ENCODE measurements at regions not wholly inside any gene's neighbourhood (a gene's known extent, or its start where the extent isn't known, plus 50 kb on each side); places are given as distances from the start of the nearest gene placed in this dataset.
"Not testable (repeated sequence)": the region's sequence is repeated elsewhere in the genome, so short reads cannot be mapped to it uniquely, and the experiment has no call there.

DNA sequence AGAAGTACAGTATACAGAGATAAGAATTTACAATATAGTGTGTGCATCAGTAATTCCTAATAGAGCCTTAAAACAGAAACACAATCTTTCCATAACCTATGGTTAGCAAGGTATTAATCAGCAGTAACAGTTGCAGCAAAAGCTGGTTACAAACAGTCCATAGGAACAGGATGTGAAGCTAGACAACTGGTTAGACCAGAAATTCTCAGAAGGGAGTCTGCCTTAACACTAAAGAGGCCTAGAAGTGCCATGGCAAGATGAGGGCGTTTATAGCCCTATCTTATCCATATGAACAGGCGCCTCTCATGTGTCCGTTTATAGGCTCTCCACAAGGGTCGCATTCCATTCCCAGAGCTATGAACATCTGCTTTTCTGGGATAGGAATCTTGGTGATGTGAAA is 450.1 kb downstream of the C12orf50 start:
- DNase-seq (ENCODE audit: low read depth, low spot score); H3K9me1 ChIP-seq (replicated peaks; ENCODE audit: control insufficient read depth, extremely low read depth, insufficient read depth, low read length); H3K4me1 ChIP-seq (ENCODE audit: control insufficient read depth, extremely low read depth, insufficient read depth, low read length); H2AFZ ChIP-seq (ENCODE audit: low read depth, low read length); H3K36me3 ChIP-seq (ENCODE audit: control insufficient read depth in 2 of 2, extremely low read depth in 1 of 2, insufficient read depth in 2 of 2, low read length in 2 of 2); dilution Hi-C loops (cut with MboI; ENCODE audit: extremely low pct_ligation_motif_present, low sequenced_read_pairs); H3K9ac ChIP-seq (replicated peaks; ENCODE audit: extremely low read depth, insufficient read depth, low read length); H4K20me1 ChIP-seq (replicated peaks; ENCODE audit: control insufficient read depth, extremely low read depth, insufficient read depth, low read length); H3K79me2 ChIP-seq (ENCODE audit: control insufficient read depth, insufficient read depth, low read length); FAIRE-seq; H3K4me3 ChIP-seq (replicated peaks in 1 of 3; ENCODE audit: insufficient read depth in 1 of 3, low read depth in 1 of 3, low read length in 3 of 3); H3K4me2 ChIP-seq (ENCODE audit: insufficient read depth, low read length); BruUV-seq (replicated peaks); H3K27me3 ChIP-seq (ENCODE audit: control insufficient read depth in 2 of 2, insufficient read depth in 2 of 2, low read length in 2 of 2); intact Hi-C loops (cut with micrococcal nuclease); POLR2A ChIA-PET; CTCF ChIA-PET; H3K9me3 ChIP-seq (replicated peaks; ENCODE audit: control insufficient read depth, insufficient read depth, low read length); H3K27ac ChIP-seq (ENCODE audit: insufficient read depth, low read depth, low read length): not testable (repeated sequence)

- Histone ChIP-seq H3K4me1 (ENCODE audit: control insufficient read depth, extremely low read depth, insufficient read depth, low read length) (no peaks in the 10 kb centered on the region), H3K79me2 (ENCODE audit: control insufficient read depth, insufficient read depth, low read length) (no peaks in the 10 kb centered on the region), H3K36me3 (ENCODE audit: control insufficient read depth in 2 of 2, extremely low read depth in 1 of 2, insufficient read depth in 2 of 2, low read length in 2 of 2) (no peaks in the 10 kb centered on the region), H2AFZ (ENCODE audit: low read depth, low read length) (no peak overlapping the region), H3K4me2 (ENCODE audit: insufficient read depth, low read length) (no peak overlapping the region), H3K27me3 (ENCODE audit: control insufficient read depth in 2 of 2, insufficient read depth in 2 of 2, low read length in 2 of 2) (no peaks in the 10 kb centered on the region), H3K9me1 (replicated peaks; ENCODE audit: control insufficient read depth, extremely low read depth, insufficient read depth, low read length) (no peaks in the 10 kb centered on the region), H3K4me3 (replicated peaks in 1 of 3; ENCODE audit: insufficient read depth in 1 of 3, low read depth in 1 of 3, low read length in 3 of 3) (no peak overlapping the region), H3K9ac (replicated peaks; ENCODE audit: extremely low read depth, insufficient read depth, low read length) (no peak overlapping the region), H4K20me1 (replicated peaks; ENCODE audit: control insufficient read depth, extremely low read depth, insufficient read depth, low read length) (no peaks in the 10 kb centered on the region), H3K9me3 (replicated peaks; ENCODE audit: control insufficient read depth, insufficient read depth, low read length) (no peaks in the 10 kb centered on the region), H3K27ac (ENCODE audit: insufficient read depth, low read depth, low read length) (no peak overlapping the region)
- ChIA-PET POLR2A (no interaction called here), CTCF (no interaction called here)
- TF ChIP-seq FOS (IDR thresholded peaks at IDR 0.05; ENCODE audit: borderline replicate concordance, insufficient read depth, low read length) (no peak), POLR2AphosphoS5 (IDR thresholded peaks at IDR 0.05; ENCODE audit: insufficient read depth, low read depth, low read length) (no peak), MAX (IDR thresholded peaks at IDR 0.05; ENCODE audit: insufficient read depth, insufficient read length) (no peak)
- intact Hi-C loops (cut with micrococcal nuclease) = no loop called here
- BruUV-seq (replicated peaks) = no TSS peak
- FAIRE-seq (no peak), DNase-seq (ENCODE audit: low read depth, low spot score) (no peak)
- dilution Hi-C loops (cut with MboI; ENCODE audit: extremely low pct_ligation_motif_present, low sequenced_read_pairs) = no loop called here
Observed at GRCh38 chr12:87575906-87576305, 453.3 kb downstream of the C12orf50 start.

DNA sequence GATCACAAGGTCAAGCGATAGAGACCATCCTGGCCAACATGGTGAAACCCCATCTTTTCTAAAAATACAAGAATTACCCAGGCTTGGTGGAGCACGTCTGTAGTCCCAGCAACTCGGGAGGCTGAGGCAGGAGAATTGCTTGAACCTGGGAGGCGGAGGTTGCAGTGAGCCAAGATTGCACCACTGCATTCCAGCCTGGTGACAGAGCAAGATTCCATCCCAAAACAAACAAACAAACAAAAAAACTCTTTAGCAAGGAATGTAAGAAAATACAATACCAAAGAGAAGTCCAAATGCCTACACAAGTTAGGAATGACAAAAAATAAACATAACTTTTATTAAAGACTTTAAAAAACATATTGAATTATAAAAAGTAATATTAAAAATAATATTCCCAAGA is 462.3 kb downstream of the C12orf50 start:
- POLR2A ChIA-PET; H3K36me3 ChIP-seq (ENCODE audit: control insufficient read depth in 2 of 2, extremely low read depth in 1 of 2, insufficient read depth in 2 of 2, low read length in 2 of 2); FAIRE-seq; H3K79me2 ChIP-seq (ENCODE audit: control insufficient read depth, insufficient read depth, low read length); dilution Hi-C loops (cut with MboI; ENCODE audit: extremely low pct_ligation_motif_present, low sequenced_read_pairs); H3K4me1 ChIP-seq (ENCODE audit: control insufficient read depth, extremely low read depth, insufficient read depth, low read length); H3K4me2 ChIP-seq (ENCODE audit: insufficient read depth, low read length); H2AFZ ChIP-seq (ENCODE audit: low read depth, low read length); BruUV-seq (replicated peaks); H3K27ac ChIP-seq (ENCODE audit: insufficient read depth, low read depth, low read length); H3K4me3 ChIP-seq (replicated peaks in 1 of 3; ENCODE audit: insufficient read depth in 1 of 3, low read depth in 1 of 3, low read length in 3 of 3); H3K9ac ChIP-seq (replicated peaks; ENCODE audit: extremely low read depth, insufficient read depth, low read length); H3K9me1 ChIP-seq (replicated peaks; ENCODE audit: control insufficient read depth, extremely low read depth, insufficient read depth, low read length); DNase-seq (ENCODE audit: low read depth, low spot score); H3K9me3 ChIP-seq (replicated peaks; ENCODE audit: control insufficient read depth, insufficient read depth, low read length); CTCF ChIA-PET; intact Hi-C loops (cut with micrococcal nuclease); H3K27me3 ChIP-seq (ENCODE audit: control insufficient read depth in 2 of 2, insufficient read depth in 2 of 2, low read length in 2 of 2); H4K20me1 ChIP-seq (replicated peaks; ENCODE audit: control insufficient read depth, extremely low read depth, insufficient read depth, low read length): not testable (repeated sequence)

Measured in endothelial cell of umbilical vein (primary cell).